ENCODE measurements at regions not wholly inside any gene's neighbourhood (a gene's known extent, or its start where the extent isn't known, plus 50 kb on each side); places are given as distances from the start of the nearest gene placed in this dataset.

GRCh38 chr13:22195726-22196125, 524.9 kb downstream of the FGF9 start:
- TF ChIP-seq EZH2phosphoT487 (IDR thresholded peaks at IDR 0.05; ENCODE audit: borderline replicate concordance) (no peak), CTCF (conservative IDR thresholded peaks at IDR 0.05; ENCODE audit: low read length) (no peak)
